Thyroid gland (tissue), 4 donors: ENCODE measurements at regions not wholly inside any gene's neighbourhood (a gene's known extent, or its start where the extent isn't known, plus 50 kb on each side); places are given as distances from the start of the nearest gene placed in this dataset.

Experiments
- POLR2A ChIP-seq, 2 donors: fragments of 450-650 bp; IDR thresholded peaks; one replicate each; pipeline ENCODE4 v1.6.1; 2017; ENCODE audit warnings: antibody characterized with exemption in 2 of 2, mild to moderate bottlenecking in 2 of 2, moderate library complexity in 1 of 2
- TF ChIP-seq, protein P1 (sequence below), 6 experiments: fragments of 200-600 bp in 3 of 6; fragments of 450-650 bp in 3 of 6; sonication (generic) in 3 of 6; IDR thresholded peaks; one replicate each; pipeline ENCODE4 v1.5.1; 2016 to 2019; ENCODE audit warnings: antibody characterized with exemption in 6 of 6, mild to moderate bottlenecking in 2 of 6, inconsistent platforms in 1 of 6, moderate library complexity in 1 of 6

DNA sequence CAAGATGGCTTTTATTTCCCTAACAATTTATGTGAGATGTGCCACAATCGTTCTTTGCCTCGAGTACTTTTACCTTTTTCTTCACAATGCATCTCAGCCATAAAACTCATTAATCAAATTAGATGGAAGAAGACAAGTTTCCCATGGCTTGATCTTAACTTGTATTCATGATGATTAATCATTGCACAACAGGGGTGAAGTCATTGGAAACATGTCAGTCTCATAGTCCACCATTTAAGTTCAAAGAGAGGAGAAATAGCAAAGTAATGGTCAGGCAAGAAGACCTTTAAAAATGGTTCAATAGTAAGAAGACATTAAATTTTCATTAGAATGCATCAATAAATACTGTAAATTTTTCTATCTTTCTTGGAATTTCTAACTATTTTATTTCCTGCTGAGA, 136.3 kb downstream of the FOXG1 start:
- TF ChIP-seq, protein P1, sequence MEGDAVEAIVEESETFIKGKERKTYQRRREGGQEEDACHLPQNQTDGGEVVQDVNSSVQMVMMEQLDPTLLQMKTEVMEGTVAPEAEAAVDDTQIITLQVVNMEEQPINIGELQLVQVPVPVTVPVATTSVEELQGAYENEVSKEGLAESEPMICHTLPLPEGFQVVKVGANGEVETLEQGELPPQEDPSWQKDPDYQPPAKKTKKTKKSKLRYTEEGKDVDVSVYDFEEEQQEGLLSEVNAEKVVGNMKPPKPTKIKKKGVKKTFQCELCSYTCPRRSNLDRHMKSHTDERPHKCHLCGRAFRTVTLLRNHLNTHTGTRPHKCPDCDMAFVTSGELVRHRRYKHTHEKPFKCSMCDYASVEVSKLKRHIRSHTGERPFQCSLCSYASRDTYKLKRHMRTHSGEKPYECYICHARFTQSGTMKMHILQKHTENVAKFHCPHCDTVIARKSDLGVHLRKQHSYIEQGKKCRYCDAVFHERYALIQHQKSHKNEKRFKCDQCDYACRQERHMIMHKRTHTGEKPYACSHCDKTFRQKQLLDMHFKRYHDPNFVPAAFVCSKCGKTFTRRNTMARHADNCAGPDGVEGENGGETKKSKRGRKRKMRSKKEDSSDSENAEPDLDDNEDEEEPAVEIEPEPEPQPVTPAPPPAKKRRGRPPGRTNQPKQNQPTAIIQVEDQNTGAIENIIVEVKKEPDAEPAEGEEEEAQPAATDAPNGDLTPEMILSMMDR (IDR thresholded peaks at IDR 0.05) = no peak
- TF ChIP-seq POLR2A (IDR thresholded peaks at IDR 0.05) = no peak
